22Rv1 (cell line): ENCODE measurements at regions not wholly inside any gene's neighbourhood (a gene's known extent, or its start where the extent isn't known, plus 50 kb on each side); places are given as distances from the start of the nearest gene placed in this dataset.

ENCODE experiments used
- H3K27ac ChIP-seq: fragments of 450-650 bp; 2 replicates; pipeline ENCODE4 v1.5.1; 2017
- CTCF ChIP-seq: fragments of 450-650 bp; IDR thresholded peaks from 2 replicates; pipeline ENCODE4 v1.5.1; 2017; ENCODE audit warnings: mild to moderate bottlenecking
- ZFX ChIP-seq: fragments of 450-650 bp; IDR thresholded peaks from 2 replicates; pipeline ENCODE4 v1.6.1; 2017; ENCODE audit warnings: antibody characterized with exemption, borderline replicate concordance

DNA sequence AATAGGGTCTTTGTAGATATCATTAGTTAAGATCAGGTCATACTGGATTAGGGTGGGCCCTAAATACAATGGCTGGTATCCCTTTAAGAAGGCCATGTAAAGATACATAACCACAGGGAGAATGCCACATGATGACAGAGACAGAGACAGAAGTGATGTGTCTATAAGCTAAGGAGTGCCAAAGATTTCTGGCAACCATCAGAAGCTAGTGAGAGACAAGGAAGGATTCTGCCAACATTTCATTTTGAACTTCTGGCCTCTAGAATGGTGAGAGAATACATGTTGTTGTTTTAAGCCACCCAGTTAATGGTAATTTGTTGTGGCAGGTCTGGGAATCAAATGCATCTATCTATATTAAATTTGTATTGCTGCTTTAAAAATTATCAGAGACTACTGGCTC, 185.5 kb upstream of the CYRIA start:
- no peak overlapping the region for H3K27ac ChIP-seq
- TF ChIP-seq ZFX (no peak), CTCF (no peak)

DNA sequence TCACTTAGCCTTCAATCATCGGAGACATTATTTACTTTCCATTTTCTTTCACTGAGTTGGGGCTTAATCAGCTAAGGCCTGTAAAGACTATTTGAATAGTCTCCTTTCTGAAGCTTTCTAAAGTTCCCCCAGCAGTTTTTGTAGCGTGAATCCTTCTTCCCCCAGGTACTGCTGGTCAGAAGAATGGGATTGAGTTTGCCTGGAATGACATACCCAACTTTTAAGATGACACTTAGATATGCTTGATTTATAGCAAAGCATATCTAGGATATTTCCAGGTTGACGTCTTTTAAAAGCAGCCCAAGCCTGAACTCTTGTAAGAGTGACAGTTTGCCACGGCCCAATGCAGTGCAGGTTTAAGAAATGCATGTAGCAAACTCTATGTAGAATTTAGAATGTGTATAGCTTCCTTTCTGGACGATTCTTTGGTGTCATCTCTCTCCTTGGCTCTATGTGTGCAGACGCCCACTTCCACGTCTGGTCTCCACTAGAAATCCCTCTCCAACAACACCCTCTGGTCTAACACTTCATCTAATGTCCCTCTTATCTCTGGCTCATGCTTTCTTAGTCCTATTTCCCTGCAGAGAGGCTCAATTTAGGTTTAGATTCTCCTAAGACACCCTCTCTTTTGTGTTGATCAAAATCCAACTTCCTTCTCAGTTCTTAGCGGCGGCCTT, 175.0 kb upstream of the CYRIA start:
- H3K27ac ChIP-seq: no peak overlapping the region
- TF ChIP-seq ZFX (no peak), CTCF (no peak)

GRCh38 chr2:16832910-16833309, 167.3 kb upstream of the CYRIA start:
- TF ChIP-seq ZFX: no peak
- no peak for TF ChIP-seq CTCF
- H3K27ac ChIP-seq: no peak overlapping the region

GRCh38 chr2:16828828-16829160, 163.2 kb upstream of the CYRIA start:
- TF ChIP-seq CTCF (no peak), ZFX (no peak)
- no peak overlapping the region for H3K27ac ChIP-seq

DNA sequence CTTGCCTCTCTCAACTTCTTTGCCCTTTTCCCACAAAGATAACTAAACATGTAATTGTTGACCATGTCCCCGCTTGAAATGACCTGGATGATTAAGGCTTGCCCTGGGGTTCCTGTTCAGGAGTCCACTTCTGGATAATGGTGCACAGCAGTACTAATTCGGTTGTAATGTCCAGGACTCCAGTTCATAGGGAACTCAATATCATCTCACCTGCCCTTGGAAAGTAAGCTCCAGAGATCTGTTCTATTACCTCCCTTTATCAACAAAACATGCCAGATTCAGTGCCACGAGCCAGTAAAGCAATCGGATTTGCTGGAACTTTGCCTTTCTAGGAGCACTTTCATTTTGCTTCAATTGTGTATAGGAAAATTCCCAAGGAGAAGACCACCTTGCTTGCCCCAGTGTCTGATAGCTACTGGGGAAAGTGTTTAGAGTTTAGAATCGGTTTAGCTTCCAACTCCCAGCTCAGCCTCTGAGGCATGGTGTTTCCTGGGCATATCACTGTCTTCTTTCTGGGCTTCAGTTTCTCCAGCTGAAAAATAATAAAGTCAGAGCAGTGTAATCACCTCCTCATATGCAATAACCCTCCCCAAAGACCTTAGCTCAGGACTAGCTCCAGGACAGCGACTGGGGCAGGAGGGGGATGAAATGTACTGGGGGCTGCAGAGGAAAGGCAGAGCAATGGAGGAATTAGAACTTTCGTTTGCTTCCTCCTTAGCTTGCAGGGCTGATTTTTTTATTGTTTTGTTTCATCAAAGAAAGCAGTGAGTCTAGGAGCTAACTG, 162.6 kb upstream of the CYRIA start:
- no peak overlapping the region for H3K27ac ChIP-seq
- TF ChIP-seq CTCF (no peak), ZFX (no peak)

DNA sequence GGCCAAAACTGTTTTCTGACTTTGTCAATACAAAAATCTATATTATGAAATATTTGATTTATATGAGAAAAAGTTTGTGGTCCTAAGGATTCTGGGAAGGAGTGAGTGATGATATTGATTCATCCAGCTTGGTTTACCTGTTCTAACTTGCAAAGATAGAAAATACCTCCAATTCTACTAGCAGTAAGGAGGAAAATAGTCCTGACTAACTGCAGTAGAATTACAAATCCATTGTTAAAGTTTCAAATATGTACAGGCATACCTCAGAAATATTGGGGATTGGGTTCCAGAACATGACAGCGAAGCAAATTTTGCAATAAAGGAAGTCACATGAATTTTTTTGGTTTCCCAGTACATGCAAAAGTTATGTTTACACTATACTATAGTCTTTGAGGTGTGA, 158.8 kb upstream of the CYRIA start:
- TF ChIP-seq ZFX: no peak
- TF ChIP-seq CTCF: no peak
- no peak overlapping the region for H3K27ac ChIP-seq

DNA sequence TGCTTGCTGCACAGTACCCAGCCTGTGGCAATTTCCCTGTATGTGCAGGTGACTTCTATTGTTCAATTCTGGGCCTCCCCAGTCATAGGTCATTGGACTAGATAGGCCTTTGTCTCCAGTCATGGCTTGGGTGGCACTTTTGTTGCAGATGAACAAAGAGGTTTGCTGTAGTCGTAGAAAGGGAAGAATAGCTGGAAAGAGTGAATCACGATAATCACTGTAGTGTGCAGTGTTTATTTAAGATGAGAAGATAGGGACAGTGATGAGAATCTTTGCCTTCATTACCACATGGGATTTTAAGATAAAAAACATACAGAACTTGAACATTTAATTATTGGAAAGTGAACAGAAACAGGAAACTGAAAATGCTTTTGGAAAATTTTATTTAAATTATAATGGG, 156.1 kb upstream of the CYRIA start:
- TF ChIP-seq CTCF (no peak), ZFX (no peak)

More for the DNA sequence above, 156.1 kb upstream of the CYRIA start:
- H3K27ac ChIP-seq: no peak overlapping the region
